Smooth muscle cell (in vitro differentiated cells): ENCODE measurements at regions not wholly inside any gene's neighbourhood (a gene's known extent, or its start where the extent isn't known, plus 50 kb on each side); places are given as distances from the start of the nearest gene placed in this dataset.

Experiments used
- DNase-seq: peaks from one replicate; lab custom pipeline; 2025; ENCODE audit not compliant: unreplicated experiment; lab: John Stamatoyannopoulos, UW
- H2AFZ ChIP-seq: fragments of 200-600 bp; sonication (generic); 2 replicates; pipeline ENCODE4 v1.6.0; 2016; ENCODE audit warnings: antibody characterized with exemption, low read depth, mild to moderate bottlenecking
- H3F3A ChIP-seq: fragments of 200-600 bp; sonication (generic); 2 replicates; pipeline ENCODE4 v1.6.0; 2017; ENCODE audit warnings: antibody characterized with exemption, low read depth
- H3K27ac ChIP-seq: fragments of 200-600 bp; sonication (generic); 2 replicates; pipeline ENCODE4 v1.5.1; 2016; ENCODE audit warnings: low read depth, mild to moderate bottlenecking
- H3K27me3 ChIP-seq: fragments of 200-600 bp; sonication (generic); 2 replicates; pipeline ENCODE4 v1.6.1; 2016; ENCODE audit warnings: low read depth, mild to moderate bottlenecking
- H3K36me3 ChIP-seq: fragments of 200-600 bp; sonication (generic); 2 replicates; pipeline ENCODE4 v1.5.1; 2016; ENCODE audit warnings: low read depth
- H3K4me1 ChIP-seq: fragments of 200-600 bp; sonication (generic); 2 replicates; pipeline ENCODE4 v1.5.1; 2016; ENCODE audit warnings: low read depth
- H3K4me2 ChIP-seq: fragments of 200-600 bp; sonication (generic); 2 replicates; pipeline ENCODE4 v1.6.0; 2016; ENCODE audit warnings: mild to moderate bottlenecking
- H3K4me3 ChIP-seq: fragments of 200-600 bp; sonication (generic); 2 replicates; pipeline ENCODE4 v1.5.1; 2016; ENCODE audit warnings: mild to moderate bottlenecking
- H3K79me2 ChIP-seq: fragments of 200-600 bp; sonication (generic); 2 replicates; pipeline ENCODE4 v1.6.0; 2016; ENCODE audit warnings: low read depth, mild to moderate bottlenecking
- H3K9ac ChIP-seq: fragments of 200-600 bp; sonication (generic); 2 replicates; pipeline ENCODE4 v1.6.0; 2016; ENCODE audit warnings: low read depth
- H3K9me3 ChIP-seq: fragments of 200-600 bp; sonication (generic); replicated peaks from 2 replicates; pipeline ENCODE4 v1.5.1; 2016; ENCODE audit warnings: low read depth
- H4K20me1 ChIP-seq: fragments of 200-600 bp; sonication (generic); 2 replicates; pipeline ENCODE4 v1.6.0; 2016; ENCODE audit warnings: low read depth
- CTCF ChIP-seq: fragments of 200-600 bp; sonication (generic); IDR thresholded peaks from 2 replicates; pipeline ENCODE4 v1.5.1; 2017; ENCODE audit warnings: borderline replicate concordance, mild to moderate bottlenecking, antibody characterized with exemption; ENCODE audit not compliant: insufficient read depth, poor library complexity, severe bottlenecking
- WGBS: methylation state at CpG from one replicate; pipeline ENCODE4 v1.1.7; 2016; ENCODE audit warnings: low lambda C conversion rate; 5-methylcytosine and 5-hydroxymethylcytosine counted together

GRCh38 chr12:76653342-76653741 is 93.8 kb upstream of the OSBPL8 start:
- no peak for TF ChIP-seq CTCF
- WGBS, result 88% methylated on average over 1 of the region's 1 CpG
- no peaks in the 10 kb centered on the region for H3K9me3 ChIP-seq
- no peak overlapping the region for H3K9ac ChIP-seq
- H3K4me2 ChIP-seq, result no peak overlapping the region
- H3K27me3 ChIP-seq, result no peaks in the 10 kb centered on the region
- H3K36me3 ChIP-seq, result no peaks in the 10 kb centered on the region
- no peak overlapping the region for H3K27ac ChIP-seq
- DNase-seq, result no peak
- H3K4me3 ChIP-seq, result no peak overlapping the region
- H3K79me2 ChIP-seq, result no peaks in the 10 kb centered on the region
- H3K4me1 ChIP-seq, result no peaks in the 10 kb centered on the region
- H2AFZ ChIP-seq, result no peak overlapping the region
- H4K20me1 ChIP-seq, result no peaks in the 10 kb centered on the region
- H3F3A ChIP-seq, result no peaks in the 10 kb centered on the region

- H3K79me2 ChIP-seq, result no peaks in the 10 kb centered on the region
- no peak overlapping the region for H3K4me2 ChIP-seq
- TF ChIP-seq CTCF, result no peak
- DNase-seq, result no peak
- H3K4me1 ChIP-seq, result peaks cover 5% of the 10 kb centered on the region
- no peaks in the 10 kb centered on the region for H3K9me3 ChIP-seq
- no peak overlapping the region for H3K9ac ChIP-seq
- H2AFZ ChIP-seq, result no peak overlapping the region
- no peak overlapping the region for H3K4me3 ChIP-seq
- H4K20me1 ChIP-seq, result no peaks in the 10 kb centered on the region
- no peak overlapping the region for H3K27ac ChIP-seq
- no peaks in the 10 kb centered on the region for H3K36me3 ChIP-seq
- WGBS, result 57% methylated on average over 2 of the region's 2 CpGs
- H3K27me3 ChIP-seq, result no peaks in the 10 kb centered on the region
- H3F3A ChIP-seq, result no peaks in the 10 kb centered on the region
Observed at GRCh38 chr12:76664731-76665130, 99.2 kb upstream of the ZDHHC17 start.

- no peak overlapping the region for H2AFZ ChIP-seq
- WGBS, result 30% methylated on average over 6 of the region's 6 CpGs
Observed at GRCh38 chr12:76666290-76666835, 97.6 kb upstream of the ZDHHC17 start.

More at GRCh38 chr12:76666290-76666835, 97.6 kb upstream of the ZDHHC17 start:
- TF ChIP-seq CTCF, result no peak
- Histone ChIP-seq H3K9ac (no peak overlapping the region), H3K79me2 (no peaks in the 10 kb centered on the region), H3K9me3 (no peaks in the 10 kb centered on the region), H3K4me3 (no peak overlapping the region), H3K4me2 (no peak overlapping the region), H3K36me3 (no peaks in the 10 kb centered on the region), H3K4me1 (peaks cover 5% of the 10 kb centered on the region), H4K20me1 (no peaks in the 10 kb centered on the region), H3K27me3 (no peaks in the 10 kb centered on the region), H3F3A (no peaks in the 10 kb centered on the region), H3K27ac (no peak overlapping the region)
- DNase-seq, result no peak
